Ovary (tissue), 7 donors: ENCODE measurements at regions not wholly inside any gene's neighbourhood (a gene's known extent, or its start where the extent isn't known, plus 50 kb on each side); places are given as distances from the start of the nearest gene placed in this dataset.

Experiments used
- DNase-seq, 5 donors: peaks; one replicate each; pipeline ENCODE4 v3.0.0-alpha.2; 2019 to 2020
- H3K27ac ChIP-seq, 2 donors: fragments of 200-600 bp; one replicate each; pipeline versions ENCODE4 v1.5.1 to v1.8.0; 2019 to 2022
- H3K27me3 ChIP-seq: fragments of 200-600 bp; one replicate; pipeline ENCODE4 v1.8.0; 2022
- H3K36me3 ChIP-seq: fragments of 200-600 bp; sonication (generic); one replicate; pipeline ENCODE4 v1.5.1; 2019
- H3K4me1 ChIP-seq: one replicate; pipeline ENCODE4 v1.8.1; 2013; ENCODE audit warnings: mild to moderate bottlenecking, moderate library complexity; ENCODE audit not compliant: insufficient read depth
- H3K4me3 ChIP-seq: fragments of 200-600 bp; sonication (generic); one replicate; pipeline ENCODE4 v1.5.1; 2017
- H3K9me3 ChIP-seq, 2 donors: fragments of 200-600 bp in 1 of 2; sonication (generic) in 1 of 2; one replicate each; pipeline versions ENCODE4 v1.5.1 to v1.8.1; 2013 to 2019; ENCODE audit warnings: mild to moderate bottlenecking in 1 of 2, moderate library complexity in 1 of 2
- CTCF ChIP-seq, 3 donors: fragments of 450-650 bp in 2 of 3; fragments of 200-600 bp in 1 of 3; IDR thresholded peaks; one replicate each; pipeline versions ENCODE4 v1.5.1 to v1.8.0; 2016 to 2022; ENCODE audit warnings: antibody characterized with exemption in 3 of 3, mild to moderate bottlenecking in 1 of 3
- EP300 ChIP-seq: sonication (generic); formaldehyde crosslinking; IDR thresholded peaks from one replicate; pipeline ENCODE4 v1.6.1; 2017; ENCODE audit warnings: antibody characterized with exemption
- POLR2A ChIP-seq: fragments of 450-650 bp; IDR thresholded peaks from one replicate; pipeline ENCODE4 v1.6.1; 2017; ENCODE audit warnings: antibody characterized with exemption, mild to moderate bottlenecking, moderate library complexity
- WGBS, 3 donors: extraction: QIAGEN DNeasy Blood & Tissue Kit in 1 of 3; methylation state at CpG; one replicate each; pipeline versions ENCODE4 v1.1.5 to v1.1.7; 2013 to 2017; 5-methylcytosine and 5-hydroxymethylcytosine counted together
- intact Hi-C, 4 donors: fragments of 100-400 bp; cut with DNase I; formaldehyde crosslinking; loops; one replicate each; pipeline versions ENCODE4 v1.11.0 to v1.15.1; 2022 to 2023
- donor health status: DM: no; HTN: no; CAD: no; lungs with moderate emphysema.
- donor health status: DM: no; HTN: no; CAD: no.
- donor health status: Bipolar disorder and iron deficiency.
- donor health status: DM: no; HTN: no; CAD: no.
- donor health status: DM: yes; HTN: yes; CAD: no.

- no peak overlapping the region for H3K4me3 ChIP-seq
- H3K27ac ChIP-seq: no peak overlapping the region
- WGBS, 3 donors: 83 to 89% (median 88%) methylated on average over 2 of the region's 2 CpGs
- TF ChIP-seq CTCF (IDR thresholded peaks at IDR 0.05) (no peak), EP300 (no peak), POLR2A (no peak)
- no peaks in the 10 kb centered on the region for H3K4me1 ChIP-seq
- no peaks in the 10 kb centered on the region for H3K27me3 ChIP-seq
- no peaks in the 10 kb centered on the region for H3K36me3 ChIP-seq
- no peak for DNase-seq
- intact Hi-C loops: no loop called here
- no peaks in the 10 kb centered on the region for H3K9me3 ChIP-seq
Measured at GRCh38 chr4:151946718-151947117, 185.9 kb upstream of the GATB start.

GRCh38 chr4:151942971-151943370 is 182.2 kb upstream of the GATB start:
- intact Hi-C loops: no loop called here
- Histone ChIP-seq H3K9me3 (no peaks in the 10 kb centered on the region), H3K27me3 (no peaks in the 10 kb centered on the region), H3K27ac (no peak overlapping the region), H3K4me3 (no peak overlapping the region), H3K4me1 (no peaks in the 10 kb centered on the region), H3K36me3 (no peaks in the 10 kb centered on the region)
- TF ChIP-seq POLR2A (no peak), EP300 (no peak), CTCF (IDR thresholded peaks at IDR 0.05) (no peak)
- DNase-seq: no peak
- WGBS, 3 donors: 86 to 93% (median 92%) methylated on average over 3 of the region's 3 CpGs

GRCh38 chr4:151940926-151941617 is 180.3 kb upstream of the GATB start:
- DNase-seq: no peak
- WGBS, 3 donors: 92 to 95% (median 93%) methylated on average over 3 of the region's 3 CpGs
- Histone ChIP-seq H3K9me3 (no peaks in the 10 kb centered on the region), H3K27ac (no peak overlapping the region), H3K36me3 (no peaks in the 10 kb centered on the region), H3K27me3 (no peaks in the 10 kb centered on the region), H3K4me1 (no peaks in the 10 kb centered on the region), H3K4me3 (no peak overlapping the region)
- TF ChIP-seq CTCF (IDR thresholded peaks at IDR 0.05) (no peak), POLR2A (no peak), EP300 (no peak)
- intact Hi-C loops: no loop called here

- Histone ChIP-seq H3K9me3 (no peaks in the 10 kb centered on the region), H3K36me3 (no peaks in the 10 kb centered on the region), H3K27me3 (no peaks in the 10 kb centered on the region), H3K27ac (no peak overlapping the region), H3K4me1 (no peaks in the 10 kb centered on the region), H3K4me3 (no peak overlapping the region)
- intact Hi-C loops: no loop called here
- 92 to 97% (median 94%) methylated on average over 2 of the region's 2 CpGs for WGBS, 3 donors
- TF ChIP-seq POLR2A (no peak), CTCF (IDR thresholded peaks at IDR 0.05) (no peak), EP300 (no peak)
- no peak for DNase-seq
Measured at GRCh38 chr4:151940291-151940690, 179.5 kb upstream of the GATB start.
